ENCODE measurements at regions not wholly inside any gene's neighbourhood (a gene's known extent, or its start where the extent isn't known, plus 50 kb on each side); places are given as distances from the start of the nearest gene placed in this dataset.

GRCh38 chr13:79716191-79716590, 235.2 kb downstream of the NDFIP2 start:
- FAIRE-seq (no peak), DNase-seq (ENCODE audit: low read depth, low spot score) (no peak)
- no peaks in the 10 kb centered on the region for H4K20me1 ChIP-seq (ENCODE audit: control insufficient read depth, extremely low read depth, insufficient read depth, low read length)
- dilution Hi-C loops (cut with MboI; ENCODE audit: extremely low pct_ligation_motif_present, low sequenced_read_pairs), result no loop called here
- no peaks in the 10 kb centered on the region for H3K27me3 ChIP-seq (ENCODE audit: control insufficient read depth, extremely low read depth, insufficient read depth, low read length)
- H3K4me3 ChIP-seq (ENCODE audit: control insufficient read depth in 2 of 3, extremely low read depth in 1 of 3, insufficient read depth in 2 of 3, low read depth in 1 of 3, low read length in 3 of 3), result no peak overlapping the region
- H3K4me2 ChIP-seq (ENCODE audit: control insufficient read depth, extremely low read depth, insufficient read depth, low read depth, low read length), result no peak overlapping the region
- H3K4me1 ChIP-seq (ENCODE audit: control insufficient read depth, extremely low read depth, insufficient read depth, low read length), result no peaks in the 10 kb centered on the region
- H3K9ac ChIP-seq (ENCODE audit: control insufficient read depth, extremely low read depth, insufficient read depth, low read length), result no peak overlapping the region
- H3K9me1 ChIP-seq (ENCODE audit: control insufficient read depth, extremely low read depth, insufficient read depth, low read length), result no peaks in the 10 kb centered on the region
- H3K9me3 ChIP-seq (ENCODE audit: control insufficient read depth, low read depth, low read length), result no peaks in the 10 kb centered on the region
- no peaks in the 10 kb centered on the region for H3K36me3 ChIP-seq (ENCODE audit: control insufficient read depth in 2 of 2, extremely low read depth in 1 of 2, insufficient read depth in 2 of 2, low read length in 2 of 2)
- no peak overlapping the region for H3K27ac ChIP-seq (ENCODE audit: control insufficient read depth, insufficient read depth, low read length)
- H2AFZ ChIP-seq (ENCODE audit: control insufficient read depth, low read length), result no peak overlapping the region
- TF ChIP-seq CTCF (optimal IDR thresholded peaks at IDR 0.05 in 1 of 3, IDR thresholded peaks at IDR 0.05 in 1 of 3, conservative IDR thresholded peaks at IDR 0.05 in 1 of 3; ENCODE audit: extremely low read depth in 1 of 3, insufficient read depth in 2 of 3, low read length in 3 of 3), result no peak
- H3K79me2 ChIP-seq (ENCODE audit: control insufficient read depth, insufficient read depth, low read length), result no peaks in the 10 kb centered on the region

GRCh38 chr13:79711631-79712030, 230.7 kb downstream of the NDFIP2 start:
- peaks cover 18% of the 10 kb centered on the region for H3K4me1 ChIP-seq (ENCODE audit: control insufficient read depth, extremely low read depth, insufficient read depth, low read length)
- no peak overlapping the region for H3K4me2 ChIP-seq (ENCODE audit: control insufficient read depth, extremely low read depth, insufficient read depth, low read depth, low read length)
- no peak overlapping the region for H3K9ac ChIP-seq (ENCODE audit: control insufficient read depth, extremely low read depth, insufficient read depth, low read length)
- FAIRE-seq (no peak), DNase-seq (ENCODE audit: low read depth, low spot score) (no peak)
- no peaks in the 10 kb centered on the region for H3K9me1 ChIP-seq (ENCODE audit: control insufficient read depth, extremely low read depth, insufficient read depth, low read length)
- H3K9me3 ChIP-seq (ENCODE audit: control insufficient read depth, low read depth, low read length), result no peaks in the 10 kb centered on the region
- dilution Hi-C loops (cut with MboI; ENCODE audit: extremely low pct_ligation_motif_present, low sequenced_read_pairs), result no loop called here
- no peak overlapping the region for H3K27ac ChIP-seq (ENCODE audit: control insufficient read depth, insufficient read depth, low read length)
- no peaks in the 10 kb centered on the region for H3K79me2 ChIP-seq (ENCODE audit: control insufficient read depth, insufficient read depth, low read length)
- H3K4me3 ChIP-seq (ENCODE audit: control insufficient read depth in 2 of 3, extremely low read depth in 1 of 3, insufficient read depth in 2 of 3, low read depth in 1 of 3, low read length in 3 of 3), result no peak overlapping the region
- TF ChIP-seq EZH2 (IDR thresholded peaks at IDR 0.05; ENCODE audit: low read length) (no peak), CTCF (optimal IDR thresholded peaks at IDR 0.05 in 1 of 3, IDR thresholded peaks at IDR 0.05 in 1 of 3, conservative IDR thresholded peaks at IDR 0.05 in 1 of 3; ENCODE audit: extremely low read depth in 1 of 3, insufficient read depth in 2 of 3, low read length in 3 of 3) (no peak)
- H3K36me3 ChIP-seq (ENCODE audit: control insufficient read depth in 2 of 2, extremely low read depth in 1 of 2, insufficient read depth in 2 of 2, low read length in 2 of 2), result no peaks in the 10 kb centered on the region
- H3K27me3 ChIP-seq (ENCODE audit: control insufficient read depth, extremely low read depth, insufficient read depth, low read length), result no peaks in the 10 kb centered on the region
- no peak overlapping the region for H2AFZ ChIP-seq (ENCODE audit: control insufficient read depth, low read length)
- no peaks in the 10 kb centered on the region for H4K20me1 ChIP-seq (ENCODE audit: control insufficient read depth, extremely low read depth, insufficient read depth, low read length)

Data from keratinocyte (primary cell).